Adrenal gland (tissue), 5 donors: ENCODE measurements at regions not wholly inside any gene's neighbourhood (a gene's known extent, or its start where the extent isn't known, plus 50 kb on each side); places are given as distances from the start of the nearest gene placed in this dataset.

ENCODE experiments used
- POLR2A ChIP-seq, 2 donors: fragments of 450-650 bp; IDR thresholded peaks; one replicate each; pipeline ENCODE4 v1.6.1; 2017; ENCODE audit warnings: antibody characterized with exemption in 2 of 2, mild to moderate bottlenecking in 2 of 2, moderate library complexity in 1 of 2
- TF ChIP-seq, protein P1 (sequence below), 6 experiments: fragments of 450-650 bp in 4 of 6; fragments of 200-600 bp in 2 of 6; sonication (generic) in 1 of 6; IDR thresholded peaks; 1 replicate in 5 of 6; 2 replicates in 1 of 6; pipeline versions ENCODE4 v1.5.1 to v1.8.0; 2016 to 2021; ENCODE audit warnings: antibody characterized with exemption in 6 of 6, mild to moderate bottlenecking in 2 of 6, moderate library complexity in 1 of 6
- donor health status: DM: no; HTN: no; CAD: no.

DNA sequence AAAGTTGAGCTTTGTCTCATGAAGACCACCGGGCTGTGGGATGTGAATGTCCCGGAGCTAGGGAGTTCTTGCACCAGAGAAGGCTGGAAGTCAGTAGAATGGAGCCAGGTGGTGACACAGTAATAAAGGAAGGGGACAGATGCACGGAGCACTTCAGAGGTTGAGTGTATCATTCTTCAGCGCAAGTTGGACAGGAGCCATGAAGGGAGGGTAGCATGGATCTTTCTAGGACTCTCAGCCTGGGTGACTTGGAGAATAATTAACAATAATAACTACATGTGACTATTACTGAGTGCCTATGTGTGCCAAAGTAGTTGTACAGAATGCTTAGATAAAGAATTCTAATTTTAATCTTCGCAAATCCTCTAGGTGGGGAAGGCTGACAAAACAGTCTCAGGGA lies 258.7 kb upstream of the AJAP1 start:
- TF ChIP-seq, protein P1, sequence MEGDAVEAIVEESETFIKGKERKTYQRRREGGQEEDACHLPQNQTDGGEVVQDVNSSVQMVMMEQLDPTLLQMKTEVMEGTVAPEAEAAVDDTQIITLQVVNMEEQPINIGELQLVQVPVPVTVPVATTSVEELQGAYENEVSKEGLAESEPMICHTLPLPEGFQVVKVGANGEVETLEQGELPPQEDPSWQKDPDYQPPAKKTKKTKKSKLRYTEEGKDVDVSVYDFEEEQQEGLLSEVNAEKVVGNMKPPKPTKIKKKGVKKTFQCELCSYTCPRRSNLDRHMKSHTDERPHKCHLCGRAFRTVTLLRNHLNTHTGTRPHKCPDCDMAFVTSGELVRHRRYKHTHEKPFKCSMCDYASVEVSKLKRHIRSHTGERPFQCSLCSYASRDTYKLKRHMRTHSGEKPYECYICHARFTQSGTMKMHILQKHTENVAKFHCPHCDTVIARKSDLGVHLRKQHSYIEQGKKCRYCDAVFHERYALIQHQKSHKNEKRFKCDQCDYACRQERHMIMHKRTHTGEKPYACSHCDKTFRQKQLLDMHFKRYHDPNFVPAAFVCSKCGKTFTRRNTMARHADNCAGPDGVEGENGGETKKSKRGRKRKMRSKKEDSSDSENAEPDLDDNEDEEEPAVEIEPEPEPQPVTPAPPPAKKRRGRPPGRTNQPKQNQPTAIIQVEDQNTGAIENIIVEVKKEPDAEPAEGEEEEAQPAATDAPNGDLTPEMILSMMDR (IDR thresholded peaks at IDR 0.05): no peak
- no peak for TF ChIP-seq POLR2A (IDR thresholded peaks at IDR 0.05)
